GM19025 (cell line): ENCODE measurements at regions not wholly inside any gene's neighbourhood (a gene's known extent, or its start where the extent isn't known, plus 50 kb on each side); places are given as distances from the start of the nearest gene placed in this dataset.
"Not testable (repeated sequence)": the region's sequence is repeated elsewhere in the genome, so short reads cannot be mapped to it uniquely, and the experiment has no call there.

Experiments
- ATAC-seq: cut with Tn5 transposase; IDR thresholded peaks from one replicate; pipeline ENCODE4 v1.9.1; 2021; ENCODE audit warnings: mild to moderate bottlenecking, low read depth, moderate library complexity; ENCODE audit not compliant: unreplicated experiment

- no peak for ATAC-seq
Observed at GRCh38 chr5:28430565-28431178, 1392.3 kb upstream of the CDH9 start.

GRCh38 chr5:28421141-28421540, 1382.8 kb upstream of the CDH9 start:
- ATAC-seq, result no peak

DNA sequence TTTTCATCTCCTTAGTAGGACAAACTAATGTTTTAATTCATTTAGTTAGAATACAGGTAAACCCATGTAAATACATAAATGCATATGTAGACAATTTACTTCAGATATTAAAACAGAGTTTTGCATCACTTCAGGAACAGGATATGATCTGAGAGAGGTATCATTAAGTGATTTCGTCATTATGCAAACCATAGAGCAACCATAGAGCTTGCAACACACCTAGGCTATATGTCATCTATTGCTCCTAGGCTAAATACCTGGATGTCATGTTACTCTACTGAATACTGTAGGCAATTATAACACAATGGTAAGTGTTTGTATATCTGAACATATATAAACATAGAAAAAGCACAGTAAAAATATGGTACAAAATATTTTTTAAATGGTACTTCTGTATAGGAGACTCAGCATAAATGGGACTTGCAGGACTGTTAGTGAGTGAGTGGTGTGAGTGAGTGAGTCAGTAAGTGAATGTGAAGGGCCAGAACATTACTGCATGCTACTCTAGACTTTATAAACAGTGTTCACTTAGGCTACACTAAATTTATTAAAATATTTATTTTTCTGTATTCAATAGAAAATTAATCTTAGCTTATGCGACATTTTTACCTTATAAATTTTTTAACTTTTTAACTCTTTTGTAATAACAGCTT, 1377.5 kb upstream of the CDH9 start:
- no peak for ATAC-seq

DNA sequence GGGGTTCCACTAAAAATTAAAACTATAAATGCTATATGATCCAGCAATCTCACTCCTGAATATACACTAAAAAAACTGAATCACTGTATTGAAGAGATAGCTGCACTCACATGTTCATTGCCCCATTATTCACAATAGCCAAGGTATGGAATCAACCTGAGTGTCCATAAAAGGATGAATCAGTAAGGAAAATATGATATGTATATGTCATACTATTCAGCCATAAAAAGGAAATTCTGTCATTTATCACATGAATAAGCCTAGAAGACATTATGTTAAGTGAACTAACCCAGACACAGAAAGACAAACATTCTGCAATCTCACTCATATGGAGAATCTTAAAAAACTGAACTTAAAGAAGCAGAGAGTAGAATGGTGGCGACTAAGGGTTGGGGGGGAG, 1376.2 kb upstream of the CDH9 start:
- no peak for ATAC-seq

DNA sequence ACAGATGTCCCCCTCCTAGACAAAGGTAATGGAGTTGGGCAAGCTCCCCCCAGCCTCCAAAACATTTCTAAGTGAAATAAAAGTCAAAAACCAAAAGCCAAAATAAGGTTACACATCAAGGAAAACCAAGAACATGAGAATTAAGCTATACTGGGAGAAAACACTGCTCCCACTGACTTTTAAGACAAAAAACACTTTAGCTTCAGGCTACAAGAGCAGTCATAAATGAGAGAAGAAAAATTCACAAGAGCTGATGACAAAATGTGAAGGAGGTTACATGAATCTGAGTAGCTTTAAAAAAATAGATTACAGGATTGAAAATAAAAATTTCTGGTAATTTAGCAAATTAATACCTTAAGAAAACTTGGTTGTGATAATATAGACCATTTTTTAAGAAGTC, 1370.3 kb upstream of the CDH9 start:
- ATAC-seq, result no peak

GRCh38 chr5:28408186-28408585, 1369.8 kb upstream of the CDH9 start:
- no peak for ATAC-seq

DNA sequence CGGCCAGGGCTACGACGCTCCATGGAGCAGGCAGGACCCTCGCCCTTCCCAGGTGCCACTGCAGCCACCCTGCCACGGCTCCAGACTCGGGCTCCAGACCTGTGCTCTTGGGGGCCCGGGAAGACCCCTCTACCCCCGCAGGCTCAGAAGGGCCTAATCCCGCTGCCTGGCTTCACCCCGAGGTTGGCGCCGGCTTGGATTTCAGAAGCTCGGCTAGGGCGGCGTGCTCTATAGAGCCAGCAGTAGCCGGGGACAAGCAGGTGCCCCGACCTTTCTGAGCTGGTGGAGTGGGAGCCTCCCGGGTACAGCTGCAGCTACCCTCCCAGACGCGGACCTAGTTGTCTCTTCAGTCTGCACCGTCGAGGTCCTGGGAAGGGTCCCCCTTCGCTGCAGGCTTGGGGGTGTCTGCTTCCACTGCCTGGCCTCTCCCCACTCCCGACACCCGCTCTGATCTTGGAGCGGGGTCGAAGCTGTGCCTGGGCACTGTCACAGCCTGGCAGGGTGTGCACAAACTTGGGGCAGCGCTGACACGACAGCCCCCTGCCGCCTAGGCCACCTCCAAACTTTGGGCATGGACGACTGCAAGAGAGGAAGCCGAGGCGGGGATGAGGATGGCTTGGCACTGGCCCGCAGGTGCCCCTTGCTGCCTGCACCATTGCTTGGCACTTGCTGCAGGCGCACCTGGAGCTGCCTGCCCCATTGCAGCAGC, 1366.1 kb upstream of the CDH9 start:
- ATAC-seq, result no peak

DNA sequence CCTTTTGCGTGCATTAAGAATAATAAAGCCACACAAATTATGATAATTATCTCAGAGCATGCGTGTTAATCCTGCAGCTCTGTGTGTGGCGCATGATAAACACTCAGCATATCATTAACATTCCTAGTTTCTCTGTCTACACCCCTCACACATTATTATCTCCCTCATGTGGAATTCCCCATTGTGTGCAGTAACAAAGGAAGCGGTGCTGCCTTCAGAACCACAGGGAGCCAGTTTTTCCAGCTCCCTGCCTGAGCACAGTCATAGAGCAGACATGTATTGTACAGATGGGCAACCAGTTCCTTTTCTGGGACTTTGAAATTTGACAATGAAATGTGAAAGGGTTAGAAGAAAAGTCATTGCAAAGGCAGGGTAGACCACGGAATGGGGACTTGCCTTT, 1365.5 kb upstream of the CDH9 start:
- no peak for ATAC-seq

GRCh38 chr5:28402590-28403301, 1364.4 kb upstream of the CDH9 start:
- no peak for ATAC-seq

GRCh38 chr5:28400076-28400475, 1361.7 kb upstream of the CDH9 start:
- ATAC-seq, result no peak

GRCh38 chr5:28399211-28399610, 1360.8 kb upstream of the CDH9 start:
- no peak for ATAC-seq

DNA sequence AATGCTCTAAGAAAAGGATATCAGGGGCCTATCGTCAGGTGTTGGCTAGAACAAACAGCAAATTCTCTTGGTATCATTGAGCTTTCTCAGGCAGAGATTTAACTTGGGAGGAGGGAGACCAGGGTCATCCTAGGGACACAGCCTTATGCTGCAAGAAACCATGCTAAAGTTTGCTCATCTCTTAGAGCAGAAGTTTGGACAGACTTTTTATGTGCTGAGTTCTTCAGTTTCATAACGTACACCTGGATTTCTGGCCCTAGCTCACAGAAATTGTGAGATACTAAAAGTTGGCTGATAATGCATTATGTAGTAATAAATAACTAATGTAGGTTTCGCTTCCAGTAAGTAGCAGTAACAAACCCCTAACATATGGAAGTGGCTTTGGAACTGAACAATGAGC, 1359.8 kb upstream of the CDH9 start:
- ATAC-seq, result no peak

DNA sequence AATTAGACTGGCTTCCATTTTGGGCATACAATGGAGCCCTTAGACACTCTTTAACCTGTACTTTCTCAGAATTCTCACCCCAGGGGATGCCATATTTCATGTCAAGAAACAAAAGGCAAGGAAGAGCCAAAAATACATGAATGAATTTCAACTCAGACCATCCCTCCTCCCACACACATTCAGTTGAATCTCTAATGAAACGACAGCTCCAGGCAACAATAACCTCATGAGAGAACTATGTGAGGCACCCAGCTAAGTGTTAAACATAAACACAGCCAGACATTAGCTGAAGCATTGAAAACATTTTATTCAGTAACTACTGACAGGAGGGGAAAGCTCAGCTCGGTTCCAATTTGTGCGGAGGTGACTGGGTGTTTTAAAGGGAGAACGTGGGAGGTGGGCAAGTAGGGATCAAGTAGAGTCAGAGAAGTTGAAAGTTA, 1359.1 kb upstream of the CDH9 start:
- no peak for ATAC-seq

GRCh38 chr5:28391277-28391676, 1352.9 kb upstream of the CDH9 start:
- ATAC-seq, result no peak

DNA sequence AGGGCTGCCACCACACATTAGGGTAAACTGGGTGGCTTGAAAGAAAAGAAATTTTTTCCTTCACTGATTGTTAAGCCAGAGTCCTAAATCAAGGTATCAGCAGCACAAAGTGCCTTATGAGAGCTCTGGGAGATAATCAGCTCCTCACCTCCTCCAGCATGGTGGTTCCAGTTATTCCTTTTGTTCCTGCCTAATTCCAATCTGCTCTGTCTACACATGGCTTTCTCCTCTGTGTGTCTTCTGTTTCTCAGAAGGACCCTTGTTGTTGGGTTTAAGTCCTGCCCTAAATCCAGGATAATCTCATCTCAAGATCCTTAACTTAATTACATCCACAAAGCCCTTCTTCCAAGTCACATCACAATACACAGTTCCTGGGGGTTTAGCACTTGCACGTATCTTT, 1352.0 kb upstream of the CDH9 start:
- ATAC-seq, result no peak

- ATAC-seq, result not testable (repeated sequence)
Observed at GRCh38 chr5:28389727-28390126, 1351.3 kb upstream of the CDH9 start.

DNA sequence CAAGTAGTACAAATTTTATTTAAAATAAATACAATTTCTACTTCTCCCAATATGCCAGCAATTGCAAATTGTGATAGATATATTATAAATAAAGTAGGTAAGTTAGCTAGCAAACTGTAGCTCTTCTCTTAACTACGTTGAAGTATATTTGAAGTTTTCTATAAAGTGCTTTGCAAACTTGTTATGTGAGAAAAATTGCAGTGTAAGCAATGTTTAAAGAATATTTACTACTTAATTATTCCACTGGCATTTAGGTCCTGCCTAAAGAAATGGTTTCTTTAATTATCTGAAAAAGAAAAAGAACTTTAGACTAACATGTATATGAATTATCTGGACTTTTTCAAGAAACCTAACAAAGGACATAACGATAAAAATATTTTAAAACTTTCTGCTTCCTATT, 1350.0 kb upstream of the CDH9 start:
- no peak for ATAC-seq

- no peak for ATAC-seq
Observed at GRCh38 chr5:28386712-28387111, 1348.3 kb upstream of the CDH9 start.

DNA sequence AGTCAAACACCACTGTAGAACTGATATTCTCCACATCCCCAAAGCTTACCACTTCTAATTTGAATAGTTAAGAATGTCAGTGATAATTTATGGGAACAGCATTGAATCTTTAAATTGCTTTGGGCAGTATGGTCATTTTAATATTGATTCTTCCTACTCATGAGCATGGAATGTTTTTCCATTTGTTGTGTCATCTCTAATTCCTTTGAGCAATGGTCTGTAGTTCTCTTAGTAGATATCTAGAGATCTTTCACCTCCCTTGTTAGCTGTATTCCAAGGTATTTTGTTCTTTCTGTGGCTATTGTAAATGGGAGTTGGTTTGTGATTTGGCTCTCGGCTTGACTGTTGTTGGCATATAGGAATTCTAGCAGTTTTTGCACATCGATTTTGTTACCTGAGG, 1341.8 kb upstream of the CDH9 start:
- no peak for ATAC-seq

GRCh38 chr5:28374492-28374967, 1336.1 kb upstream of the CDH9 start:
- no peak for ATAC-seq

GRCh38 chr5:28370896-28371295, 1332.5 kb upstream of the CDH9 start:
- ATAC-seq, result no peak
